NT2/D1 (cell line): ENCODE measurements at regions not wholly inside any gene's neighbourhood (a gene's known extent, or its start where the extent isn't known, plus 50 kb on each side); places are given as distances from the start of the nearest gene placed in this dataset.
"Not testable (repeated sequence)": the region's sequence is repeated elsewhere in the genome, so short reads cannot be mapped to it uniquely, and the experiment has no call there.

ENCODE experiments used
- DNase-seq: peaks from one replicate; pipeline ENCODE4 v3.0.0-alpha.2; 2011; ENCODE audit warnings: low read depth, low spot score
- H3K27me3 ChIP-seq: 2 replicates; pipeline ENCODE4 v1.6.0; 2011; ENCODE audit warnings: mild to moderate bottlenecking; ENCODE audit not compliant: insufficient read length, insufficient read depth
- H3K36me3 ChIP-seq: 2 replicates; pipeline ENCODE4 v1.6.1; 2011; ENCODE audit warnings: mild to moderate bottlenecking, low read length, mixed read lengths; ENCODE audit not compliant: insufficient read depth, insufficient read length
- H3K4me1 ChIP-seq: 2 replicates; pipeline ENCODE4 v1.5.1; 2011; ENCODE audit not compliant: insufficient read depth, insufficient read length
- H3K4me3 ChIP-seq: 2 replicates; pipeline ENCODE4 v1.5.1; 2011; ENCODE audit warnings: low read depth; ENCODE audit not compliant: insufficient read length
- H3K9ac ChIP-seq: 2 replicates; pipeline ENCODE4 v1.6.0; 2011; ENCODE audit warnings: low read depth; ENCODE audit not compliant: insufficient read length
- H3K9me3 ChIP-seq: 2 replicates; pipeline ENCODE4 v1.5.1; 2011; ENCODE audit warnings: mild to moderate bottlenecking, low read length; ENCODE audit not compliant: insufficient read depth
- SUZ12 ChIP-seq: IDR thresholded peaks from 2 replicates; pipeline ENCODE4 v1.6.1; 2011; ENCODE audit not compliant: insufficient read length, insufficient read depth; ENCODE audit errors: extremely low read depth
- YY1 ChIP-seq: IDR thresholded peaks from 2 replicates; pipeline ENCODE4 v1.6.1; 2011; ENCODE audit not compliant: insufficient read length, insufficient read depth
- ZNF274 ChIP-seq: IDR thresholded peaks from 2 replicates; pipeline ENCODE4 v1.6.1; 2011; ENCODE audit warnings: mild to moderate bottlenecking, low read depth, low read length

DNA sequence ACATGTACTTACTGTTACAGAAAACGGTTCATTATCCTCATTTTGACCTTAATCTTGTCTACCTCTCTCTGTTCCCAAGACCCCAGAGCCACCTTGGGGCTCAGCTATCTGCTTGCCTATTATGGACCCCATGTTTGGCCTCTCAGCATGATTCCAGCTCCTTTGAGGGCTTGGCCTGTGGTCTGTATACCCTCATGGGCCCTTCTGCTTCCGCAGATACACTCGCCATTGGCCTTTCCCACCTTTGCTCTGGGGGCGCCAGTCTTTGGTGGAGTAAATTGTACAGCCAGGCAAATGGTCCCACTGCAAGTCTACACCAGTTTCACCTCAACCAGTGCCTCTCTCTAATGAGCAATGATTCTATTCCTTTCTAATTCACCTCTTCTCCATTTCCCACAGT is 109.2 kb upstream of the ZNF746 start:
- Histone ChIP-seq H3K9ac (no peak overlapping the region), H3K4me1 (no peaks in the 10 kb centered on the region), H3K36me3 (peaks cover 68% of the 10 kb centered on the region), H3K4me3 (no peak overlapping the region), H3K27me3 (no peaks in the 10 kb centered on the region), H3K9me3 (no peaks in the 10 kb centered on the region)
- no peak for DNase-seq
- no peak for TF ChIP-seq YY1
- no peak for TF ChIP-seq SUZ12
- no peak for TF ChIP-seq ZNF274

DNA sequence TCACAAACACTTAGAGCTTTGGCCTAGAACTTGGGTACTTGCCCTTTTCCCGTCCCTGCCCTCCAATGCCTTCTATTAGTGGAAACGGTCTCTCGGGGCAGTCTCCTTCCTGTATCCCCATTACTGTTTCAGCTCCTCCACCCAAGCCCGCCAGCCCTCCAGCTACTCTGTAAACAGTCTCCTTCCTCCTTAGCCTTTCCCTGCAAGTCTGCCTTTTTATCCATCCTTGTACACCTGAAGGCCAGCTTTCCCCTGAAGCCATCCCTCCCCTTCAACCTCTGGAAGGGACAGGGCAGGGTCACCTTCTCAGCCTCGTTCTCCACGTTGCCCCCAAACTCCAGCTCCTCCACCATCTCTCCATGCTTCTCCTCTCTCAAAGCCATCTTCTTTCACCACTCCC is 108.1 kb upstream of the ZNF746 start:
- TF ChIP-seq YY1: no peak
- TF ChIP-seq SUZ12: no peak
- TF ChIP-seq ZNF274: no peak

DNA sequence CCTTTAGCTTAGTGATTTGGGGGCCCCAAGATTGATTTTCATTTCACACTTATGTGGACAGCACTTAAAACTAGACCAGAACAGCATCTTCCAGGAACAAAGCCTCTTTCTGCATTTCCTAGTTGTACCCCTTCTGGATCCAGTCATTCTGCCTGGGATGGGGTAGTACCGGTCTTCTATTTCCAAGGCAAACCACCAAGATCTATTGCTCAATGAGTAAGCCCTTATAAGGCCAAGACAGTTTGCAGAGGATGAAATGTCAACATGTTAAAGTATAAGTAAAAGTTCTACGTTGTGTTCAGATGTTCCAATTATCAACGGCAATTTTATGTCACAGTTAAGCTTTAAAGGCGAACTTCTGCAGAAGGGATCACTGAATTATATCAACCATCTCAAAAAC is 106.9 kb upstream of the ZNF746 start:
- peaks cover 49% of the 10 kb centered on the region for H3K36me3 ChIP-seq

More for the DNA sequence above, 108.1 kb upstream of the ZNF746 start:
- Histone ChIP-seq H3K4me1 (no peaks in the 10 kb centered on the region), H3K9ac (no peak overlapping the region), H3K36me3 (peaks cover 58% of the 10 kb centered on the region), H3K27me3 (no peaks in the 10 kb centered on the region), H3K4me3 (no peak overlapping the region), H3K9me3 (no peaks in the 10 kb centered on the region)
- DNase-seq: no peak

DNA sequence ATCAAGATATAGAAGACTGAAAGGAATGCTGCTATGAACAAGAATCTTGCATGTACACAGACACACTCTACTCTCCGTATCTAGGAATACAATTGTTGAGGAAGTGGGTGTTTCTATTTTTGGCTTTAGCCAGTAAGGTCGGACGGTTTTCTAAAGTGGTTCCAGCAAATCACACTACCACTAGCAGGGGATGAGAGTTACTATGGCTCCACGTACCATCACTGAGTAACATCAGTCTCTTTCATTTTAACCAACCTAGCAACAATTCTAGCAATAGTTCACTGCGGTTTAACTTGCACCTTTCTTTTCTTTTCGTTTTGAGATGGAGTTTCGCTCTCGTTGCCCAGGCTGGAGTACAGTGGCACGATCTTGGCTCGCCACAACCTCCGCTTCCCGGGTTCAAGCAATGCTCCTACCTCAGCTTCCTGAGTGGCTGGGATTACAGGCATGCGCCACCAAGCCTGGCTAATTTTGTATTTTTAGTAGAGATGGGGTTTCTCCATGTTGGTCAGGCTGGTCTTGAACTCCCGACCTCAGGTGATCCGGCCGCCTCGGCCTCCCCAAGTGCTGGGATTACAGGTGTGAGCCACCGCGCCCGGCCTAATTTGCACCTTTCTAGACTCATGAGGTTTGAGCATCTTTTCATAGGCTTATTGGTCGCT is 103.2 kb upstream of the ZNF746 start:
- not testable (repeated sequence) for H3K9ac ChIP-seq, H3K9me3 ChIP-seq, DNase-seq, H3K4me3 ChIP-seq, H3K4me1 ChIP-seq, H3K27me3 ChIP-seq
- peaks cover 43% of the 10 kb centered on the region for H3K36me3 ChIP-seq

More for the DNA sequence above, 106.9 kb upstream of the ZNF746 start:
- H3K4me1 ChIP-seq: no peaks in the 10 kb centered on the region
- TF ChIP-seq SUZ12: no peak
- no peak for TF ChIP-seq ZNF274
- TF ChIP-seq YY1: no peak
- no peak for DNase-seq
- H3K27me3 ChIP-seq: no peaks in the 10 kb centered on the region
- H3K4me3 ChIP-seq: no peak overlapping the region
- H3K9ac ChIP-seq: no peak overlapping the region
- no peaks in the 10 kb centered on the region for H3K9me3 ChIP-seq

DNA sequence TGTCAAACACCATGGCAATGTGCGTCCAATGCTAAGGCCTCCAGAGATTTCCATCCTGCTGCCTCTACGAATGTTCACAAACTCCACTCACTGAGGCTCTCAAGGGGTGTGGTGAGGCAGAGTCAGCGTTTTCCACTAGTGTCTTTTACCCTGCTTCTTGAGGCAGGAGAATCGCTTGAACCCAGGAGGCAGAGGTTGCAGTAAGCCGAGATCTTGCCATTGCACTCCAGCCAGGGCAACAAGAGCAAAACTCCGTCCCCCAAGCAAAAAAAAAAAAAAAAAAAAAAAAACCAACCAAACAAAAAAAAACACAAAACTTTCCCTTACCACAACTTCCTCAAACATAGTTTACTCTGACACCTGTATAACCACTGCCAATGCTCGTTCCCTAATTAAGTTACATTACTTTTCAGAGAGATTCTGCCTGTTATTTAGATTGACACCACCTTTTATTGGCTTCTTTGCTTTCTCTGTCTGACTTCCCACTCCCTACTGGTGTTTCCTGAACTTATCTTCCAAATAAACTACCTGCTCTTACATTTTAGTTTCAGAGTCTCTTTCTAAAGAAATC is 102.1 kb upstream of the ZNF746 start:
- Histone ChIP-seq H3K9me3 (no peaks in the 10 kb centered on the region), H3K4me3 (no peak overlapping the region), H3K27me3 (no peaks in the 10 kb centered on the region), H3K4me1 (no peaks in the 10 kb centered on the region), H3K36me3 (peaks cover 46% of the 10 kb centered on the region), H3K9ac (no peak overlapping the region)
- no peak for DNase-seq
- no peak for TF ChIP-seq YY1
- TF ChIP-seq ZNF274: no peak
- no peak for TF ChIP-seq SUZ12

DNA sequence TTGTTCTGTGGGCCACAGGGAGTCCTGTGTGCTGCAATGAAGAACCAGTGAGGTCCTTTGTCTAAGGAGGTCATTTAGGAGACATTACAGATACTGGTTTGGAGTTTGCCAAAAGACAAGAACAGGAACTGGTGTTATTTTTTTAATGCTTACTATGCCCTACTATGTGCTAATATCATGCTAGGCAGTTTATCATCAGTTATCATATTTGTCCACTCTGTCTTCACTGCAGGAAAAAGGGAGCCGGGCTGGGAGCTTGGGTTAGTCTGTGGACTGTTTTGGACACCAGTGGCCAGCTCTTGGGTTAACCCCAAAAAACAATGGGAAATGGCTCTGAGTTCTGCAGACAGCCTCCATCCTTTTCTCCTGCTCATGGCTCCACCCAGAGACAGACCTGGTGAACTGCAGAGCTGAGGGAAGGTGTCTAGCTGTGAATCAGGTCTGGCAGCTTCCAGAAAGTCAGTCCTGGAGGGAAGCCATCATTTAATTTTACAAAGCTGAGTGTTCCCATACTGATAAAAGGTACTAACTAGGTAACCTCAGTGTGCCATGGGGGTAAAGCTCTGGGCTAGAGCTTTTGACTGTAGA is 101.2 kb upstream of the ZNF746 start:
- Histone ChIP-seq H3K27me3 (no peaks in the 10 kb centered on the region), H3K36me3 (peaks cover 49% of the 10 kb centered on the region), H3K4me1 (no peaks in the 10 kb centered on the region), H3K4me3 (no peak overlapping the region), H3K9me3 (no peaks in the 10 kb centered on the region), H3K9ac (no peak overlapping the region)
- DNase-seq: no peak
- TF ChIP-seq ZNF274 (no peak), SUZ12 (no peak), YY1 (no peak)

DNA sequence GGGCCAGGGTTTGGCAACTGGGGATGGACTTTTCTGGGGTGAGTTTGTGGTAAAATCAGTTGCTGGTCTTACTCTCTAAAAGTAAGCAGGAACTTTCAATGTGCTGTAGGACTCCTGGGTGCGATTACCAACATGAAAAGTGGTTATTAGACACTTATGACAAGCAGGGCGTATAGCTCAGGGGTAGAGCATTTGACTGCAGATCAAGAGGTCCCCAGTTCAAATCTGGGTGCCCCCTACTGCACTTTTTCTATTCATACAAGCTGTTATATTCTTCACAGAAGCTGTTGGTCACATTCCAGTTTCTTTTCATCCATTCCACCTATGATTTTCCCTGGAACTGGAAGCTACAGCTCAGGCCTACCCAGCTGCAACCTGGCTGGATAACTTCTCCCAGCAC is 100.2 kb upstream of the ZNF746 start:
- H3K4me1 ChIP-seq, H3K27me3 ChIP-seq, H3K4me3 ChIP-seq, H3K9ac ChIP-seq, DNase-seq, H3K9me3 ChIP-seq: not testable (repeated sequence)
- H3K36me3 ChIP-seq: peaks cover 52% of the 10 kb centered on the region
